ENCODE measurements at regions not wholly inside any gene's neighbourhood (a gene's known extent, or its start where the extent isn't known, plus 50 kb on each side); places are given as distances from the start of the nearest gene placed in this dataset.

GRCh38 chr12:125978286-125978685 is 913.1 kb downstream of the AACS start:
- no peak for TF ChIP-seq NKRF (conservative IDR thresholded peaks at IDR 0.05)
- no peak for TF ChIP-seq CBFB (IDR thresholded peaks at IDR 0.05; ENCODE audit: low read depth)
- no peak for TF ChIP-seq CTCF (IDR thresholded peaks at IDR 0.05 in 2 of 3, conservative IDR thresholded peaks at IDR 0.05 in 1 of 3; ENCODE audit: control insufficient read depth in 2 of 3, extremely low read depth in 1 of 3, insufficient read depth in 1 of 3, low read depth in 3 of 3, low read length in 3 of 3)
- no peak for TF ChIP-seq RAD51 (IDR thresholded peaks at IDR 0.05)
- no peak for TF ChIP-seq PBX3 (IDR thresholded peaks at IDR 0.05; ENCODE audit: insufficient replicate concordance, low read depth, low read length)
- no peak for TF ChIP-seq ATF2 (IDR thresholded peaks at IDR 0.05; ENCODE audit: low read length)
- TF ChIP-seq ZBTB11 (CRISPR knock-in tag; IDR thresholded peaks at IDR 0.05), result no peak
- no peak for TF ChIP-seq POLR2AphosphoS5 (IDR thresholded peaks at IDR 0.05; ENCODE audit: low read length)
- TF ChIP-seq REST (IDR thresholded peaks at IDR 0.05; ENCODE audit: low read depth, low read length), result no peak
- TF ChIP-seq ZNF622 (IDR thresholded peaks at IDR 0.05), result no peak
